Right cardiac atrium (tissue), 5 donors: ENCODE measurements at regions not wholly inside any gene's neighbourhood (a gene's known extent, or its start where the extent isn't known, plus 50 kb on each side); places are given as distances from the start of the nearest gene placed in this dataset.
"Not testable (repeated sequence)": the region's sequence is repeated elsewhere in the genome, so short reads cannot be mapped to it uniquely, and the experiment has no call there.

Experiments
- ATAC-seq, 2 donors: fragments of 200-7000 bp; cut with Tn5 transposase; one replicate each; pipeline versions ENCODE4 v1.8.0 to v1.9.1; 2020; ENCODE audit warnings: moderate library complexity in 2 of 2, mild to moderate bottlenecking in 1 of 2
- DNase-seq, 3 donors: peaks; one replicate each; pipeline ENCODE4 v3.0.0-alpha.2; 2020
- H3K27ac ChIP-seq: one replicate; pipeline ENCODE4 v1.5.1; 2013; ENCODE audit warnings: mild to moderate bottlenecking, low read length, control low read depth, moderate library complexity
- H3K27me3 ChIP-seq: one replicate; pipeline ENCODE4 v1.6.1; 2013; ENCODE audit not compliant: control insufficient read depth, insufficient read depth
- H3K4me1 ChIP-seq: one replicate; pipeline ENCODE4 v1.6.1; 2013; ENCODE audit warnings: low read length; ENCODE audit not compliant: control insufficient read depth, insufficient read depth
- H3K4me3 ChIP-seq: one replicate; pipeline ENCODE4 v1.5.1; 2013; ENCODE audit warnings: low read length, control low read depth
- H3K9me3 ChIP-seq: one replicate; pipeline ENCODE4 v1.6.1; 2013; ENCODE audit warnings: low read length; ENCODE audit not compliant: control insufficient read depth
- WGBS: extraction: QIAGEN DNeasy Blood & Tissue Kit; methylation state at CpG from one replicate; pipeline ENCODE4 v1.1.7; 2013; 5-methylcytosine and 5-hydroxymethylcytosine counted together
- intact Hi-C, 4 donors: fragments of 100-400 bp; cut with DNase I; formaldehyde crosslinking; loops; one replicate each; pipeline versions ENCODE4 v1.11.0 to v1.14.0; 2022 to 2023
- donor health status: healthy with polysubstance abuse.
- donor health status: DM: no; HTN: yes; CAD: no.
- donor health status: DM: no; HTN: no; CAD: no.
- donor health status: DM: no; HTN: yes; CAD: no; lungs with severe emphysema.
- donor health status: DM: yes; HTN: yes; CAD: no.

GRCh38 chr10:21363731-21364104, 161.8 kb downstream of the SKIDA1 start:
- Histone ChIP-seq H3K4me3 (no peak overlapping the region), H3K9me3 (no peaks in the 10 kb centered on the region), H3K4me1 (peaks cover 2% of the 10 kb centered on the region), H3K27ac (no peak overlapping the region), H3K27me3 (no peaks in the 10 kb centered on the region)
- no peak for DNase-seq
- no peak for ATAC-seq
- WGBS = 71% methylated on average over 3 of the region's 3 CpGs
- intact Hi-C loops = no loop called here

GRCh38 chr10:21363092-21363730, 162.3 kb downstream of the SKIDA1 start:
- Histone ChIP-seq H3K9me3 (no peaks in the 10 kb centered on the region), H3K27ac (no peak overlapping the region), H3K27me3 (no peaks in the 10 kb centered on the region), H3K4me1 (peaks cover 2% of the 10 kb centered on the region), H3K4me3 (no peak overlapping the region)
- DNase-seq = no peak
- no peak for ATAC-seq
- WGBS = 39% methylated on average over 4 of the region's 4 CpGs
- intact Hi-C loops = no loop called here

- no peak overlapping the region for H3K4me3 ChIP-seq
- peaks cover 2% of the 10 kb centered on the region for H3K4me1 ChIP-seq
- H3K27ac ChIP-seq = no peak overlapping the region
- H3K9me3 ChIP-seq = no peaks in the 10 kb centered on the region
- ATAC-seq = no peak
- DNase-seq = no peak
- no peaks in the 10 kb centered on the region for H3K27me3 ChIP-seq
- intact Hi-C loops = no loop called here
- 90% methylated on average over 2 of the region's 2 CpGs for WGBS
These were observed 166.3 kb downstream of the SKIDA1 start for GRCh38 chr10:21359202-21359601.

DNA sequence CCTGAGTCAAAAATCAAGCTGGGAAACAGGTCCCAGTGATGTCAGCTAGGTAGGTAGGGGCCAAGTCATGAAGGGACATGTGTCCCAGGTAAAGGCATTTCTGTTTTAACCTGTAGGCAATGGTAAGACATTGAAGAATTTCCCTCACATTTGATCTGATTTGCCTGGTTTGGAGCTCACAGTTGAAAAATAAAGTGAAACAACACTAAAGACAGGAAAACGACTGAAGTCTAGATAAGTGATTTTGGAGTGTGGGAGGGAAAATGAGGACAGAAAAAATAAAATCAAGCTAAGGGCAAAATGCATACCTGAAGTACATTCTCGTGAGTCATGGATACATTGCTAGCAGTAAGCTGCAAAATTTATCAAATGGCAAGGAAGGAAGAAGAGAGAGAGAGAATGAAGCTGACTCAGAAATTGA, 169.9 kb downstream of the SKIDA1 start:
- intact Hi-C loops = no loop called here
- WGBS = 62% methylated on average over 2 of the region's 2 CpGs
- ATAC-seq (no peak), DNase-seq (no peak)
- Histone ChIP-seq H3K9me3 (no peaks in the 10 kb centered on the region), H3K4me3 (no peak overlapping the region), H3K4me1 (peaks cover 1% of the 10 kb centered on the region), H3K27ac (no peak overlapping the region), H3K27me3 (no peaks in the 10 kb centered on the region)

DNA sequence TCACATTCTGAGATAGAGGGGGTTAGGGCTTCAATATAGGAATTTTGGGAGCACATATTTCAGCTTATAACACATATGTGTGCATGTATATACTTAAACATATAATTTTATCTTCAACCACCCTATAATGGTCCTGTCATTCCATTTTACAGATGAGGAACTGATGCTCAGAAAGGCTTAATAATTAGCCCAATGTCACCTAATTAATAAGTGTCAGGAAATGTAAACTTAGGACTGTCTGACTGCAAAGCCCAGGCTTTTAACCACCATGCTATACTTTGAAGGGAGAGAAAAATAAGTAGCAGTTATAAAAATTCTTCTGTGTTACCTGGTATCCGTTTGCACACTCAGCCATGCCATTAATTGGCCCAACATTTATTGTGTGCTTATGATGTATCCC, 172.6 kb downstream of the SKIDA1 start:
- Histone ChIP-seq H3K27me3 (no peaks in the 10 kb centered on the region), H3K9me3 (no peaks in the 10 kb centered on the region), H3K27ac (no peak overlapping the region), H3K4me3 (no peak overlapping the region), H3K4me1 (peaks cover 4% of the 10 kb centered on the region)
- ATAC-seq (no peak), DNase-seq (no peak)
- WGBS = 89% methylated on average over 1 of the region's 1 CpG
- intact Hi-C loops = no loop called here

GRCh38 chr10:21351594-21351993, 173.9 kb downstream of the SKIDA1 start:
- ATAC-seq, H3K4me1 ChIP-seq, DNase-seq, H3K27ac ChIP-seq, H3K4me3 ChIP-seq, H3K27me3 ChIP-seq, H3K9me3 ChIP-seq, intact Hi-C loops: not testable (repeated sequence)
- 85% methylated on average over 2 of the region's 2 CpGs for WGBS

GRCh38 chr10:21349912-21350286, 175.6 kb downstream of the SKIDA1 start:
- intact Hi-C loops = no loop called here
- WGBS = 18% methylated on average over 3 of the region's 3 CpGs
- Histone ChIP-seq H3K9me3 (no peaks in the 10 kb centered on the region), H3K4me3 (no peak overlapping the region), H3K4me1 (peaks cover 4% of the 10 kb centered on the region), H3K27me3 (no peaks in the 10 kb centered on the region), H3K27ac (peak overlapping the region; percentile 36)
- peak in 1 of 2 donors; percentile 47 for ATAC-seq
- no peak for DNase-seq

GRCh38 chr10:21347785-21348170, 177.7 kb downstream of the SKIDA1 start:
- WGBS = 75% methylated on average over 2 of the region's 2 CpGs
- DNase-seq (no peak), ATAC-seq (no peak)
- Histone ChIP-seq H3K9me3 (no peaks in the 10 kb centered on the region), H3K27ac (no peak overlapping the region), H3K4me3 (no peak overlapping the region), H3K27me3 (no peaks in the 10 kb centered on the region), H3K4me1 (peaks cover 4% of the 10 kb centered on the region)
- intact Hi-C loops = no loop called here

DNA sequence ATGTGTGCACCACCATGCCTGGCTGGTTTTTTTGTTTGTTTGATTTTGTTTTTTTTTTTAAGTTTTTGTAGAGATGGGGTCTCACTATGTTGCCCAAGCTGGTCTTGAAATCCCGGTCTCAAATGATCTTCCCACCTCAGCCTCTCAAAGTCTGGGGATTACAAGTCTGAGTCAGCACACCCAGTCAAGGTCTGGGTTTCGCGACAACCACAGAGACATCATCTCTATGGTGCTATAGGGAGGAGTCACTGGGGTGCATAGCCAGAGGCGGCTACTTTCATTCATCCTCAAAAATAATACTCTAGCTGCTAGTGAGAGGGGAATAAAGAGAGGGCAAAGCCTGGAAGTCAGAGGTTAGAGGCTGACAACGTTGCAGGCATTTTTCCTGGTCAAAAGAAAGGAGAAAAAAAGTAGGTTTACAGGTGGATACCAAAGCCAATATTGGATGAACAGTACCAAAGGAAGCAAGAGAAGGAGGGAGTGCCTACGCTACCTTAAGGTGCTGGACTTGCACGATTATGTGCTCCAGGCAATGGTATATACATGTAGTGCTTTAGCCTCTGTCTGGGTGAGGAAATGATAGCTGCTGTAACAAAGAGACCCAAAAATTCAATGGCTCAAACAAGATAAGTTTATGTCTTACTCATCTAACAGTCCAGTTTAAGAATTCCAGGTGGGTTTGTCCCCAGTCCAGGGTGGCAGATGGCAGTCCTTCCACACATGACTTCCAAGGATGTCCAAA, 178.3 kb downstream of the SKIDA1 start:
- H3K4me1 ChIP-seq = peaks cover 4% of the 10 kb centered on the region
- H3K9me3 ChIP-seq = no peaks in the 10 kb centered on the region
- ATAC-seq = no peak

DNA sequence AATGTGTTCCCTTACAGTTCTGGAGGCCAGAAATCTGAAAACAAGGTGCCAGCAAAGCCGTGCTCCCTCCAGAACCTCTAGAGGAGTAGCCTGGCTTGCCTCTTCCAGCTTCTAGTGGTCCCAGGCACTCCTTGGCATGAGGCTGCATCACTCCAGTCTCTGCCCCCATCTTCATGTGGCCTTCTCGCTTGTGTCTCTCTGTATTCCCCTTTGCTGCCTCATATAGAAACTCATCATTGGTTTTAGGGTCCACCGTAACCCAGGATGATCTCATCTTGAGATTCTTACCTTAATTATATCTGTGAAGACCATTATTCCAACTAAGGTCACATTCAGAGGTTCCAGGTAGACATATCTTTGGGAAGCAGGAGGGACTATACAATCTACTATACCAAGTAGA, 182.4 kb downstream of the SKIDA1 start:
- Histone ChIP-seq H3K9me3 (no peaks in the 10 kb centered on the region), H3K27me3 (no peaks in the 10 kb centered on the region), H3K27ac (no peak overlapping the region), H3K4me1 (no peaks in the 10 kb centered on the region), H3K4me3 (no peak overlapping the region)
- WGBS = 91% methylated on average over 3 of the region's 3 CpGs
- no peak for DNase-seq
- no peak for ATAC-seq
- intact Hi-C loops = no loop called here

More for the DNA sequence above, 178.3 kb downstream of the SKIDA1 start:
- WGBS = 85% methylated on average over 7 of the region's 7 CpGs
- DNase-seq = no peak
- H3K27me3 ChIP-seq = no peaks in the 10 kb centered on the region
- H3K27ac ChIP-seq = no peak overlapping the region
- no peak overlapping the region for H3K4me3 ChIP-seq
- intact Hi-C loops = no loop called here

DNA sequence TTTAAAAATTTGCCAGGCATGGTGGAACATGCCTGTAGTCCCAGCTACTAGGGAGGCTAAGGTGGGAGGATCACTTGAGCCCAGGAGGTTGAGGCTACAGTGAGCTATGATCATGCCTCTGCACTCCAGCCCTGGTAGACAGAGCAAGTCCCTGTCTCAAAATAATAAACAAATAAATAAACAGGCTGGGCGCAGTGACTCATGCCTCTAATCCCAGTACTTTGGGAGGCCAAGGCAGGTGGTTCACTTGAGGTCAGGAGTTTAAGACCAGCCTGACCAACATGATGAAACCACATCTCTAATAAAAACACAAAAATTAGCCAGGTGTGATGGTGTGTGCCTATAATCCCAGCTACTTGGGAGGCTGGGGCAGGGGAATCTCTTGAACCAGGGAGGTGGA, 183.0 kb downstream of the SKIDA1 start:
- H3K27me3 ChIP-seq, H3K27ac ChIP-seq, DNase-seq, H3K9me3 ChIP-seq, intact Hi-C loops, H3K4me3 ChIP-seq, ATAC-seq, H3K4me1 ChIP-seq: not testable (repeated sequence)
- 96% methylated on average over 1 of the region's 1 CpG for WGBS
